ENCODE measurements at regions not wholly inside any gene's neighbourhood (a gene's known extent, or its start where the extent isn't known, plus 50 kb on each side); places are given as distances from the start of the nearest gene placed in this dataset.

DNA sequence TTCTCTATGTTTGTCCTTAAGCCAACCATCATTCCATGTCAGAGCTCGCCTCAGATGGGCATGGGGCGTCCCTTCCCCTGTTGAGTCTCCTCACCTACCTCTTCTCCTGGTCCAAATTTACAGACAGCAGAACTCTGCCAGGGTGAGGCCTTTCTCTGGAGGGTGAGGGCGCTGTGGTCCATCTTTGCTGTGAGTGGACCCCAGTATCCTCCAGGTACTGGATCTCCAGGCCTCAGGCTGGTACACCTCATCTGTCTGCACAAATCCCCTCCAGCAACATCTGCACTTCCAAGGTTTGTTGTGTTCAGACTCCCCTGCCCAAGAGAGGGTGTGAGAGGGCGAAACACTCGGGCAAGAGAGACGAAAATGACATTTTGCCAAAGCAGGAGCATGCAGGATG lies 63.9 kb upstream of the EDAR start:
- TF ChIP-seq E2F6 (IDR thresholded peaks at IDR 0.05; ENCODE audit: borderline replicate concordance in 1 of 2, extremely low read depth in 1 of 2, insufficient read depth in 1 of 2, insufficient read length in 1 of 2, low read depth in 1 of 2, low read length in 1 of 2, poor library complexity in 1 of 2, severe bottlenecking in 1 of 2), result no peak
- no peak for TF ChIP-seq MNT (conservative IDR thresholded peaks at IDR 0.05)
- TF ChIP-seq HNRNPK (IDR thresholded peaks at IDR 0.05; ENCODE audit: low read depth, low read length, poor library complexity, severe bottlenecking), result no peak
